ENCODE measurements at regions not wholly inside any gene's neighbourhood (a gene's known extent, or its start where the extent isn't known, plus 50 kb on each side); places are given as distances from the start of the nearest gene placed in this dataset.

- Mint-ChIP-seq H3K9me3 (ENCODE audit: low read depth) (no peaks in the 10 kb centered on the region), H3K36me3 (ENCODE audit: low read depth) (no peaks in the 10 kb centered on the region), H3K4me1 (ENCODE audit: low read depth) (peaks cover 13% of the 10 kb centered on the region), H3K27me3 (ENCODE audit: low read depth) (peaks cover 10% of the 10 kb centered on the region), H3K4me3 (ENCODE audit: unreplicated experiment) (no peak overlapping the region), H3K27ac (ENCODE audit: unreplicated experiment) (no peak overlapping the region)
- no peak for DNase-seq (ENCODE audit: low spot score)
- TF ChIP-seq CTCF (IDR thresholded peaks at IDR 0.05), result no peak
These were observed 90.4 kb upstream of the RASGEF1B start for GRCh38 chr4:81562093-81562492.

GRCh38 chr4:81557306-81557705, 85.6 kb upstream of the RASGEF1B start:
- Mint-ChIP-seq H3K27ac (ENCODE audit: unreplicated experiment) (no peak overlapping the region), H3K4me1 (ENCODE audit: low read depth) (no peaks in the 10 kb centered on the region), H3K36me3 (ENCODE audit: low read depth) (no peaks in the 10 kb centered on the region), H3K4me3 (ENCODE audit: unreplicated experiment) (no peak overlapping the region), H3K9me3 (ENCODE audit: low read depth) (no peaks in the 10 kb centered on the region), H3K27me3 (ENCODE audit: low read depth) (peaks cover 11% of the 10 kb centered on the region)
- TF ChIP-seq CTCF (IDR thresholded peaks at IDR 0.05), result no peak
- DNase-seq (ENCODE audit: low spot score), result no peak

- H3K9me3 Mint-ChIP-seq (ENCODE audit: low read depth), result no peaks in the 10 kb centered on the region
- peaks cover 11% of the 10 kb centered on the region for H3K27me3 Mint-ChIP-seq (ENCODE audit: low read depth)
- no peak overlapping the region for H3K4me3 Mint-ChIP-seq (ENCODE audit: unreplicated experiment)
- no peak overlapping the region for H3K27ac Mint-ChIP-seq (ENCODE audit: unreplicated experiment)
- no peak for TF ChIP-seq CTCF (IDR thresholded peaks at IDR 0.05)
- no peaks in the 10 kb centered on the region for H3K36me3 Mint-ChIP-seq (ENCODE audit: low read depth)
- H3K4me1 Mint-ChIP-seq (ENCODE audit: low read depth), result no peaks in the 10 kb centered on the region
- no peak for DNase-seq (ENCODE audit: low spot score)
These were observed 83.8 kb upstream of the RASGEF1B start for GRCh38 chr4:81555489-81555888.

- Mint-ChIP-seq H3K9me3 (ENCODE audit: low read depth) (no peaks in the 10 kb centered on the region), H3K27ac (ENCODE audit: unreplicated experiment) (no peak overlapping the region), H3K27me3 (ENCODE audit: low read depth) (peaks cover 5% of the 10 kb centered on the region), H3K36me3 (ENCODE audit: low read depth) (no peaks in the 10 kb centered on the region), H3K4me3 (ENCODE audit: unreplicated experiment) (no peak overlapping the region), H3K4me1 (ENCODE audit: low read depth) (no peaks in the 10 kb centered on the region)
- no peak for TF ChIP-seq CTCF (IDR thresholded peaks at IDR 0.05)
- DNase-seq (ENCODE audit: low spot score), result no peak
These were observed 80.4 kb upstream of the RASGEF1B start for GRCh38 chr4:81552086-81552485.

GRCh38 chr4:81550388-81550859, 78.7 kb upstream of the RASGEF1B start:
- Mint-ChIP-seq H3K4me3 (ENCODE audit: unreplicated experiment) (no peak overlapping the region), H3K36me3 (ENCODE audit: low read depth) (no peaks in the 10 kb centered on the region), H3K27me3 (ENCODE audit: low read depth) (peaks cover 2% of the 10 kb centered on the region), H3K4me1 (ENCODE audit: low read depth) (no peaks in the 10 kb centered on the region), H3K27ac (ENCODE audit: unreplicated experiment) (no peak overlapping the region), H3K9me3 (ENCODE audit: low read depth) (no peaks in the 10 kb centered on the region)
- TF ChIP-seq CTCF (IDR thresholded peaks at IDR 0.05), result no peak
- no peak for DNase-seq (ENCODE audit: low spot score)

Data from chondrocyte (in vitro differentiated cells).